GM19023 (cell line): ENCODE measurements at regions not wholly inside any gene's neighbourhood (a gene's known extent, or its start where the extent isn't known, plus 50 kb on each side); places are given as distances from the start of the nearest gene placed in this dataset.

Experiments
- ATAC-seq: cut with Tn5 transposase; IDR thresholded peaks from one replicate; pipeline ENCODE4 v1.9.1; 2021; ENCODE audit warnings: mild to moderate bottlenecking, moderate library complexity; ENCODE audit not compliant: unreplicated experiment

DNA sequence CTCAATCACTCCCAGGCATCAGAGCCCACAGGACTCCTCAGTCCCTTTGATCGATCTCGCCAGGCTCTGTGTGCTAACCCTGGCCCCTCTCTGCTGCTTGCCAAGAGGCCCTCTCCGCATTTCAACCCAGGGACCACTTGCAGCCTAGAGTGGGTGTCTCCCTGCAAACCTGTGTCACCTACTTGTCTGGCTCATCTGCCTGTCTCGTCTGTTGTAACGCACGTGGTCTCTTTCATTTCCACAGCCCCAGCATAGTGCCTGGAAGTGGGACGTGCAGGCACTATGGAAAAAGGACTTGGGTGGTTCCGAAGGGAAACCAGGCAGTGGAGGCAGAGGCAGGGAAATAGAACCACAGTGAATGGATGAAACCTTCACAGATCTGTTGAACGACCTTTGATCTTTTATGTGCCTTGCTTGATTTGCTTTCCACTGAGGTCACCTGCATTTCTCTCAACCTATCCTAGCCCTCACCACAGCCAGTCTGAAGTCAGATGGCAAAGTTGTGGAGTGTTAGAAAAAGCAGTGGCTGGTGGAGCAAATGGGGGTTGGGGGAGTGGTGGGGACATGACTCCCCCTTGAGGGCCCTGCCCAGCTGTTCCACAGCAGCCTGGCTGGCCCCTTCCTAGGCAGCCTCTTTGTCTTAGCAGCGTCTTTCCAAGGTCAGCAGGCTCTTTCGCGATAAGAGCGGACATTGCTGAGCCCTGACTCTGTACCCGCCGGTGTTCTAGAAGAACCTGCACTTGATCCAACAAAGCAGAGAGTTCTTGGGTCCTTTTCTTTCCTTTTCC lies 55.8 kb upstream of the TAGAP start:
- ATAC-seq, result no peak

DNA sequence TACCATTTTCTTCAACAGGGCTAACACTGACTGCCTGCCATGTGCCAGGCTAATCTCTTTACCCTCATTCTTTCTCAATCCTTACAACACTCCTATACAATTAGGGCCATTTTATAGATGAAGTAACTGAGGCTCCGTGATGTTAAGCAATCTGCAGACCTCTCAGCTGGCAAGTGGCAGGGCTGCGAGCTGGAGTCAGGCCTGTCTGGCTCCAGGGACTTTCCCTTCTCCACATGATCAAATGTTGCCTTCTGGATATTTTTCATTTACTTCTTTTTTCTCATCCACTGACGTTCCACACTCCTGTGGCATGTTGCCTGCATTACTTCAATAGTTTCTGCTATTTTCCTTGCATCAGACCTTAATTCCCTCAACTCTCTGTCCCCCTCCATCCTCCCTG lies 55.2 kb upstream of the TAGAP start:
- no peak for ATAC-seq

DNA sequence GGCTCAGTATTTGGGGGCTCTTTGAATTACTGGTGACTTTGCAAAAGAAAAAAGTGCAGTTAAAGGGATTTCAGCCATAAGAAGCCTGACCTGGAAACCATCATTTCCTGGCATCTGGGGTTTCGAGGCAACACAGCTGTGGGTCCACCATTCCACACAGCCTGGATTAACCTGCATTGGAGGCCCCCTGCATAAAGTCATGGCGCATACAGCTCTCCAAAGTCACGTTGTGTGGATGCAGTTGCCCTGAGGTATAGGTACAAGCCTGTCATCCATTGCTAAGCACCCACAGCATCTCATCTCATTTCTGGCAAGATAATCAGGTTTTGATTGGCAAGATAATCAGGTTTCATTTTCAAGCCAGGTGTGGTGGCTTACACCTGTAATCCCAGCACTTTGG lies 54.5 kb upstream of the TAGAP start:
- ATAC-seq, result no peak

DNA sequence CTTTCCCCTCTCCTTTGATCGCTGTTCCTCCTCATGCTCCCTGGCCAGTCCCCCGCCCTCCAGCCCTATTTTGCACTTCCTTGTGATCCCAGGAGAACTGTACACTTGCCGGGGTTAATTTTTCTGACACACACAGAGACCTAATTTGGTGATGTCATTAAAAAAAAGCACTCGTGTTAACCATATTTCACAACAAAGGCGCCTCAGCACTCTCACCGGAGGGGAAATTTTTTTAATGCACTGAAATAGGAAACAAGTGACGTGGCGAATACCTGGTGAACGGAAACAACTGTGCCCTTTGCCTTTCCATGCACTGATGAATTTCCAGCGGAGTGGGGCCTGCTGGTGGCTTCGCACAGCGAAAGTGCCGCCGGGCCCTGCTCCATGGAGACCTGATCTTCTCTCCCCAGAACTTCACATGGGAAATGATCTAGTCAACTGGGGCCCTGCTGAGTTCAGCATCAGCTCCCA lies 53.9 kb upstream of the TAGAP start:
- ATAC-seq, result no peak

DNA sequence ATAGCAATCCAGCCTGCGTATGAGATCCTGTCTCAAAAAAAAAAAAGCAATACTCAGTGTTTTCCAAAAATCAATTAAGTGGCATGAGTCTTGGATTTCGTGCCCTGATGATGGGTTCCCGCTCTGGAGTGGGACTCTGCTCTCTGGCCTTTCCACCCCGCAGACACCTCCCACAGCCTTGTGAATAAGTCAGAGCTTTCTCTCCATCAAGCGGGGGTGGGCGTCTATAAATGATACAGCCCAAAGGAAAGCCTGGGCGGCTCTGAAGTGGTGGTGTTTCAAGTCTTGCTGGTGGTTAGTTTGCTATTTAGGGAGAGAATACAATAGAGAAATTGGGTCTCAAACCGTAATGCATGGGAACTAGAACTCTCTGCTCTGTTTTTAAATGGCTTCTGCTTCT lies 52.5 kb upstream of the TAGAP start:
- no peak for ATAC-seq

DNA sequence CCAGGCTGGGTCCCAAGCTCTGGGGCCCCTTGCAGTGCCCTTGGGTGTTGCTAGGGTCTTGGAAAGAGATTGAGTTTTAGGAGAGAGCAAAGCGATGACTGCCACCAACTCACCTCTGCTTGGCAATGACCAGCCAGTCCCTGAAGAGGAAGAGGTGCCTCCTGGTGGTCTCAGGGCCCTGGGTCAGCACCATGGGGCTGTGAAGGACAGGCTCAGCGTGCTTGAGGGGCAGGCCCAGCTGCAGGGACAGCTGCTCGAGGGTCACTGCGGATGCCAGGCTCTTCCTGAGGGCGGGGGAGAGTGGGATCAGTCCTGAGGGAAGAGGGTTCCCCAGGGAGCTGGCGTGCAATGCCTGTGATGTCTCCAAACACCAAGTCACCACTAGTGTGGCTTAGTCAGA lies 50.8 kb upstream of the TAGAP start:
- no peak for ATAC-seq

DNA sequence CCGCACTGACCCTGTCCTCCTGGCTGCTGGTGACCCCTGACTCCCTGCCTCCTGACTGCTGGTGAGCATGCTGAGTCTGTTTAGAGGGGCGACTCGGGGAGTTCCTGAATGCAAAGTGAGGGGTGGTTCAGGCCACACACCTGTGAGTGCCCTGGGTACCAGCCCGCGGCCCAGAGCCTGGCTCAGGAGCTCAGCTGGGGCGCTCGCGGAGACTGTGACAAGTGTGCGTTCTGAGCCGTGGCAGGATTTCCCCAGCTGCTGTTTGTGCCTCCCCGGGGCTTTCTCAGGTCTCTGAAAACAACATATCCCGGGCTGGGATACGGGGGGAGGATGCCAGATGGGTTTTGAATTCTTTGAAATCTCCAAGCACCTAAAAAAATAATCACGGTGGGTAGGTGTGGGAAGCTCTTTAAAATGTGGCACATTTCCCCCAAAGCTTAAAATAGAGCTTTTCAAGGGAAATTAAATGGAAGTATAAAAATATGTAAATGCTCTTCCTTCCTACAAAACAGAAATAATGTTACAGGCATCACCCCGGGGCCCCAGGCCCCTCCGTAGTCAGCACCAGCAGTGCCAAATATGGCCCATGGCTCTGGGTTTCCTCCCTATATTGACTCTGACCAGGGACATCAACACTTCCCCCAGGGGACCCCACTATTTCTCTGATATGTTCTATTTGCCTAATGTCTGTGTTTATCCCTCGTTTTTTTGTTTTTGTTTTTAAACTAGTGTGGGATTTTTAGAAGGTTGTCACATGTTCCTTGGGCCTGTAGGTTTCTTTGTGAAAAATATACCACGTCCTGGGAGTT lies 49.9 kb upstream of the TAGAP start:
- ATAC-seq, result peak; percentile 56
